SK-N-SH treated with all-trans-retinoic acid at 6 μM for 48 hours (cell line): ENCODE measurements at regions not wholly inside any gene's neighbourhood (a gene's known extent, or its start where the extent isn't known, plus 50 kb on each side); places are given as distances from the start of the nearest gene placed in this dataset.

Source experiments
- ATAC-seq: fragments of 200-7000 bp; cut with Tn5 transposase; 3 replicates; pipeline ENCODE4 v1.9.1; 2020; ENCODE audit warnings: mild to moderate bottlenecking, moderate library complexity
- ARNTL ChIP-seq: fragments of 450-650 bp; formaldehyde crosslinking; IDR thresholded peaks from 2 replicates; pipeline ENCODE4 v1.5.0; 2020; ENCODE audit warnings: low read depth, mild to moderate bottlenecking, moderate library complexity, borderline replicate concordance
- BACH2 ChIP-seq: fragments of 250-450 bp; sonication (Bioruptor Pico); IDR thresholded peaks from 2 replicates; pipeline ENCODE4 v1.9.0; 2021; ENCODE audit warnings: mild to moderate bottlenecking, borderline replicate concordance
- CREB5 ChIP-seq: fragments of 250-450 bp; sonication (Bioruptor Pico); IDR thresholded peaks from 2 replicates; pipeline ENCODE4 v1.5.1; 2020; ENCODE audit warnings: low read depth, mild to moderate bottlenecking, moderate library complexity
- CSDC2 ChIP-seq: fragments of 250-450 bp; sonication (Bioruptor Pico); IDR thresholded peaks from 2 replicates; pipeline ENCODE4 v1.5.0; 2020; ENCODE audit warnings: mild to moderate bottlenecking, moderate library complexity
- CSRNP3 ChIP-seq: fragments of 250-450 bp; sonication (Bioruptor Pico); IDR thresholded peaks from 2 replicates; pipeline ENCODE4 v1.5.1; 2021; ENCODE audit warnings: mild to moderate bottlenecking, moderate library complexity
- ESRRG ChIP-seq: fragments of 250-450 bp; sonication (Bioruptor Pico); IDR thresholded peaks from 2 replicates; pipeline ENCODE4 v1.6.1; 2021; ENCODE audit warnings: mild to moderate bottlenecking
- GLIS3 ChIP-seq: fragments of 250-450 bp; sonication (Bioruptor Pico); IDR thresholded peaks from 2 replicates; pipeline ENCODE4 v1.5.0; 2020; ENCODE audit warnings: mild to moderate bottlenecking, moderate library complexity
- ISL1 ChIP-seq: fragments of 250-450 bp; sonication (Bioruptor Pico); IDR thresholded peaks from 2 replicates; pipeline ENCODE4 v2.1.2; 2022; ENCODE audit warnings: mild to moderate bottlenecking, moderate library complexity
- OSR1 ChIP-seq: fragments of 250-450 bp; sonication (Bioruptor Pico); IDR thresholded peaks from 2 replicates; pipeline ENCODE4 v1.8.0; 2022; ENCODE audit warnings: moderate library complexity, mild to moderate bottlenecking, inconsistent platforms
- PATZ1 ChIP-seq: fragments of 250-450 bp; sonication (Bioruptor Pico); IDR thresholded peaks from 2 replicates; pipeline ENCODE4 v1.8.0; 2020; ENCODE audit warnings: mild to moderate bottlenecking, moderate library complexity, borderline replicate concordance
- POU6F1 ChIP-seq: fragments of 250-450 bp; sonication (Bioruptor Pico); IDR thresholded peaks from 2 replicates; pipeline ENCODE4 v1.8.0; 2021; ENCODE audit warnings: low read depth, mild to moderate bottlenecking, moderate library complexity, borderline replicate concordance
- PPARA ChIP-seq: fragments of 250-450 bp; sonication (Bioruptor Pico); IDR thresholded peaks from 2 replicates; pipeline ENCODE4 v1.5.0; 2020; ENCODE audit warnings: mild to moderate bottlenecking, borderline replicate concordance
- RARB ChIP-seq: fragments of 250-450 bp; sonication (Bioruptor Pico); IDR thresholded peaks from 2 replicates; pipeline ENCODE4 v1.8.0; 2021; ENCODE audit warnings: mild to moderate bottlenecking, moderate library complexity
- SNAI2 ChIP-seq: fragments of 250-450 bp; sonication (Bioruptor Pico); IDR thresholded peaks from 2 replicates; pipeline ENCODE4 v1.5.0; 2020; ENCODE audit warnings: mild to moderate bottlenecking, moderate library complexity
- TCF4 ChIP-seq: fragments of 250-450 bp; sonication (Bioruptor Pico); IDR thresholded peaks from 2 replicates; pipeline ENCODE4 v1.8.0; 2021; ENCODE audit warnings: mild to moderate bottlenecking, moderate library complexity, borderline replicate concordance
- TOX ChIP-seq: fragments of 250-450 bp; sonication (Bioruptor Pico); IDR thresholded peaks from 2 replicates; pipeline ENCODE4 v1.8.0; 2021; ENCODE audit warnings: mild to moderate bottlenecking, moderate library complexity, borderline replicate concordance
- ZC3H10 ChIP-seq: fragments of 250-450 bp; sonication (Bioruptor Pico); IDR thresholded peaks from 2 replicates; pipeline ENCODE4 v1.5.1; 2021; ENCODE audit warnings: mild to moderate bottlenecking, moderate library complexity
- ZFP3 ChIP-seq: fragments of 250-450 bp; sonication (Bioruptor Pico); IDR thresholded peaks from 2 replicates; pipeline ENCODE4 v1.5.0; 2020; ENCODE audit warnings: mild to moderate bottlenecking, moderate library complexity
- ZFP30 ChIP-seq: fragments of 450-650 bp; formaldehyde crosslinking; IDR thresholded peaks from 2 replicates; pipeline ENCODE4 v1.5.0; 2022; ENCODE audit warnings: mild to moderate bottlenecking, moderate library complexity
- ZNF565 ChIP-seq: fragments of 450-650 bp; formaldehyde crosslinking; conservative IDR thresholded peaks from 2 replicates; pipeline ENCODE4 v1.5.0; 2020; ENCODE audit warnings: low read depth, mild to moderate bottlenecking, moderate library complexity
- ZNF70 ChIP-seq: fragments of 450-650 bp; formaldehyde crosslinking; IDR thresholded peaks from 2 replicates; pipeline ENCODE4 v1.5.0; 2020; ENCODE audit warnings: mild to moderate bottlenecking, moderate library complexity
- ZNF8 ChIP-seq: fragments of 450-650 bp; formaldehyde crosslinking; IDR thresholded peaks from 2 replicates; pipeline ENCODE4 v1.5.0; 2020; ENCODE audit warnings: mild to moderate bottlenecking, moderate library complexity
- TF ChIP-seq, protein P1 (sequence below): fragments of 250-450 bp; sonication (Bioruptor Pico); IDR thresholded peaks from 2 replicates; pipeline ENCODE4 v1.5.0; 2020; ENCODE audit warnings: mild to moderate bottlenecking, moderate library complexity

- ATAC-seq = no peak
These were observed 475.6 kb upstream of the SOX5 start for GRCh38 chr12:24424889-24425600.

GRCh38 chr12:24424376-24424775 is 474.9 kb upstream of the SOX5 start:
- TF ChIP-seq ZFP30 (CRISPR knock-in tag) = no peak
- no peak for TF ChIP-seq ISL1
- no peak for TF ChIP-seq ZC3H10 (CRISPR knock-in tag)
- TF ChIP-seq GLIS3 (CRISPR knock-in tag) = no peak
- TF ChIP-seq PPARA (CRISPR knock-in tag) = no peak
- TF ChIP-seq ZNF8 (CRISPR knock-in tag) = no peak
- no peak for TF ChIP-seq ZFP3 (CRISPR knock-in tag)
- no peak for TF ChIP-seq OSR1 (CRISPR knock-in tag)
- no peak for TF ChIP-seq POU6F1 (CRISPR knock-in tag)
- TF ChIP-seq RARB (CRISPR knock-in tag) = no peak
- no peak for TF ChIP-seq ESRRG
- TF ChIP-seq TCF4 (CRISPR knock-in tag) = no peak
- no peak for TF ChIP-seq CREB5
- no peak for TF ChIP-seq TOX (CRISPR knock-in tag)
- TF ChIP-seq ZNF565 (CRISPR knock-in tag) = no peak
- TF ChIP-seq ZNF70 (CRISPR knock-in tag) = no peak
- no peak for TF ChIP-seq ARNTL
- TF ChIP-seq, all 23 proteins: peak for 0
- ATAC-seq = no peak

More at GRCh38 chr12:24424889-24425600, 475.6 kb upstream of the SOX5 start:
- TF ChIP-seq TCF4 (CRISPR knock-in tag) = peak; percentile 84; the same call in 1 of the 2 replicates
- TF ChIP-seq CSDC2 (CRISPR knock-in tag) = no peak
- no peak for TF ChIP-seq PATZ1
- no peak for TF ChIP-seq ARNTL
- TF ChIP-seq, protein P1, sequence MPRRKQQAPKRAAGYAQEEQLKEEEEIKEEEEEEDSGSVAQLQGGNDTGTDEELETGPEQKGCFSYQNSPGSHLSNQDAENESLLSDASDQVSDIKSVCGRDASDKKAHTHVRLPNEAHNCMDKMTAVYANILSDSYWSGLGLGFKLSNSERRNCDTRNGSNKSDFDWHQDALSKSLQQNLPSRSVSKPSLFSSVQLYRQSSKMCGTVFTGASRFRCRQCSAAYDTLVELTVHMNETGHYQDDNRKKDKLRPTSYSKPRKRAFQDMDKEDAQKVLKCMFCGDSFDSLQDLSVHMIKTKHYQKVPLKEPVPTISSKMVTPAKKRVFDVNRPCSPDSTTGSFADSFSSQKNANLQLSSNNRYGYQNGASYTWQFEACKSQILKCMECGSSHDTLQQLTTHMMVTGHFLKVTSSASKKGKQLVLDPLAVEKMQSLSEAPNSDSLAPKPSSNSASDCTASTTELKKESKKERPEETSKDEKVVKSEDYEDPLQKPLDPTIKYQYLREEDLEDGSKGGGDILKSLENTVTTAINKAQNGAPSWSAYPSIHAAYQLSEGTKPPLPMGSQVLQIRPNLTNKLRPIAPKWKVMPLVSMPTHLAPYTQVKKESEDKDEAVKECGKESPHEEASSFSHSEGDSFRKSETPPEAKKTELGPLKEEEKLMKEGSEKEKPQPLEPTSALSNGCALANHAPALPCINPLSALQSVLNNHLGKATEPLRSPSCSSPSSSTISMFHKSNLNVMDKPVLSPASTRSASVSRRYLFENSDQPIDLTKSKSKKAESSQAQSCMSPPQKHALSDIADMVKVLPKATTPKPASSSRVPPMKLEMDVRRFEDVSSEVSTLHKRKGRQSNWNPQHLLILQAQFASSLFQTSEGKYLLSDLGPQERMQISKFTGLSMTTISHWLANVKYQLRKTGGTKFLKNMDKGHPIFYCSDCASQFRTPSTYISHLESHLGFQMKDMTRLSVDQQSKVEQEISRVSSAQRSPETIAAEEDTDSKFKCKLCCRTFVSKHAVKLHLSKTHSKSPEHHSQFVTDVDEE (CRISPR knock-in tag) = no peak

GRCh38 chr12:24423611-24424010 is 474.1 kb upstream of the SOX5 start:
- ATAC-seq = no peak
- TF ChIP-seq CSRNP3 (no peak), ZFP30 (CRISPR knock-in tag) (no peak), PPARA (CRISPR knock-in tag) (no peak), ESRRG (no peak), RARB (CRISPR knock-in tag) (no peak), GLIS3 (CRISPR knock-in tag) (no peak), SNAI2 (CRISPR knock-in tag) (no peak), CSDC2 (CRISPR knock-in tag) (no peak), TCF4 (CRISPR knock-in tag) (no peak), PATZ1 (no peak), ZNF8 (CRISPR knock-in tag) (no peak), BACH2 (no peak), OSR1 (CRISPR knock-in tag) (no peak), TOX (CRISPR knock-in tag) (no peak)
- TF ChIP-seq, protein P1 (CRISPR knock-in tag) = no peak
